Naive thymus-derived CD8-positive, alpha-beta T cell (primary cell): ENCODE measurements at regions not wholly inside any gene's neighbourhood (a gene's known extent, or its start where the extent isn't known, plus 50 kb on each side); places are given as distances from the start of the nearest gene placed in this dataset.
A peak's percentile ranks its signal among the peaks of the same experiment; 100 is the strongest.

Source experiments
- ATAC-seq, 2 donors: fragments of 150-1000 bp; cut with Tn5 transposase in 1 of 2; sonication (Bioruptor Pico), chemical (Tn5 transposase) in 1 of 2; 1 replicate in 1 of 2; 2 replicates in 1 of 2; pipeline ENCODE4 v1.10.0; 2021; ENCODE audit warnings: mild to moderate bottlenecking in 2 of 2, moderate library complexity in 2 of 2
- POLR2A ChIA-PET: fragments of 350-600 bp; sonication (Branson Sonifier 250); formaldehyde crosslinking; loops from one replicate; lab custom pipeline; 2021; ENCODE audit warnings: antibody characterized with exemption; lab: Charles Lee
- DNase-seq, 10 donors: peaks; one replicate each; pipeline versions ENCODE4 v3.0.0 to v3.0.0-alpha.2; 2020 to 2022
- H3K27ac Mint-ChIP-seq, 10 donors: one replicate each; pipeline ENCODE4 v1.8.0; 2020 to 2022; ENCODE audit warnings: mild to moderate bottlenecking in 10 of 10, mixed read lengths in 10 of 10, moderate library complexity in 4 of 10, inconsistent platforms in 1 of 10
- H3K27me3 Mint-ChIP-seq, 5 donors: one replicate each; pipeline ENCODE4 v1.8.0; 2021 to 2022; ENCODE audit warnings: mixed read lengths in 5 of 5
- H3K36me3 Mint-ChIP-seq, 3 donors: one replicate each; pipeline ENCODE4 v1.8.0; 2020 to 2022; ENCODE audit warnings: mixed read lengths in 3 of 3, mild to moderate bottlenecking in 2 of 3, inconsistent platforms in 1 of 3
- H3K4me1 Mint-ChIP-seq, 4 donors: one replicate each; pipeline ENCODE4 v1.8.0; 2021 to 2022; ENCODE audit warnings: mixed read lengths in 4 of 4
- H3K4me3 Mint-ChIP-seq, 10 donors: one replicate each; pipeline ENCODE4 v1.8.0; 2020 to 2022; ENCODE audit warnings: mild to moderate bottlenecking in 10 of 10, mixed read lengths in 10 of 10, moderate library complexity in 6 of 10, inconsistent platforms in 1 of 10
- H3K9me3 Mint-ChIP-seq, 9 donors: one replicate each; pipeline ENCODE4 v1.8.0; 2020 to 2022; ENCODE audit warnings: mixed read lengths in 9 of 9, mild to moderate bottlenecking in 3 of 9, inconsistent platforms in 1 of 9, moderate library complexity in 1 of 9

DNA sequence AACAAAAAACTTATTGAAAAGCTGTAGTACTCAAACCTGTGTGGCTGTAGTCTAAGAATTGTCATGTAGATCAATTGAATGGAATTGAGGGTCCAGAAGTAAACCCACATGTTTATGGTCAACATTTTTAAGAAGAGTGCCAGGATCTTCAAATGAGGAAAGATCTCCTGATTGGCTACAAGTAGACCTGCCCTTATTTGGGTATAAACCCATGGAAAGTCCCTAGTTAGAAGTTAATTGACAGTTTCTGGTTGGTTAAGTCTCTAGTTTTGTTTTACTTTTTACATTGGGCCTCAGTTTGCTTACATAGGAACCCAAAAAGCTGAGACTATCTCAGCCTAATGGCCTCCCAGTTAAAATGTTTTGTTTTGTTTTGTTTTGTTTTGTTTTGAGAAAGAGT lies 91.9 kb upstream of the RESF1 start:
- ATAC-seq, result no peak
- DNase-seq, result no peak
- Mint-ChIP-seq H3K27ac (peak overlapping the region in 2 of 10 donors; percentile 4 to 56), H3K36me3 (peaks cover 0 to 1% (median 1%) of the 10 kb centered on the region in 3 donors), H3K27me3 (no peaks in the 10 kb centered on the region), H3K4me1 (peaks cover 2 to 29% (median 14%) of the 10 kb centered on the region in 4 donors), H3K9me3 (peaks cover 0 to 6% (median 3%) of the 10 kb centered on the region in 9 donors), H3K4me3 (no peak overlapping the region)
- POLR2A ChIA-PET, result interaction anchor here (0.5 to 0.7 kb wide), 2 partner anchors 28 to 75 kb away, joined by 3 to 4 read pairs; no protein-coding TSS in a partner anchor

DNA sequence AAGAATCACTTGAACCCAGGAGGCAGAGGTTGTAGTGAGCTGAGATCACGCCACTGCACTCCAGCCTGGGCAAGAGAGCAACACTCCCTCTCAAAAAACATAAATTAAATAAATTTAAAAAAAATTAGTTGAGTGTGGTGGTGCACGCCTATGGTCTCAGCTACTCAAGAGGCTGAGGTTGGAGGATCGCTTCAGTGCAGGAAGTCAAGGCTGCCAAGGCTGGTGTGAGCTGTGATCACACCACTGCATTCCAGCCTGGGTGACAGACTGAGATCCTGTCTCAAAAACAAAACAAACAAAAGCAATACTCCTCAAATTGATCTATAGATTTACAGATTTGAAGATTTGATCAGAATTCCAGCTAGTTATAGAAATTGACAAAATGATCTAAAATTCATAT lies 92.7 kb upstream of the RESF1 start:
- Mint-ChIP-seq H3K4me1 (peaks cover 0 to 31% (median 14%) of the 10 kb centered on the region in 4 donors), H3K9me3 (peaks cover 0 to 4% (median 0%) of the 10 kb centered on the region in 9 donors), H3K27ac (peak overlapping the region in 2 of 10 donors; percentile 33 to 56), H3K4me3 (no peak overlapping the region), H3K36me3 (peaks cover 0 to 1% (median 0%) of the 10 kb centered on the region in 3 donors), H3K27me3 (no peaks in the 10 kb centered on the region)
- POLR2A ChIA-PET, result interaction anchor here (0.5 kb wide), 1 partner anchor 76 kb away, joined by 3 read pairs; no protein-coding TSS in a partner anchor
- ATAC-seq (no peak), DNase-seq (no peak)

DNA sequence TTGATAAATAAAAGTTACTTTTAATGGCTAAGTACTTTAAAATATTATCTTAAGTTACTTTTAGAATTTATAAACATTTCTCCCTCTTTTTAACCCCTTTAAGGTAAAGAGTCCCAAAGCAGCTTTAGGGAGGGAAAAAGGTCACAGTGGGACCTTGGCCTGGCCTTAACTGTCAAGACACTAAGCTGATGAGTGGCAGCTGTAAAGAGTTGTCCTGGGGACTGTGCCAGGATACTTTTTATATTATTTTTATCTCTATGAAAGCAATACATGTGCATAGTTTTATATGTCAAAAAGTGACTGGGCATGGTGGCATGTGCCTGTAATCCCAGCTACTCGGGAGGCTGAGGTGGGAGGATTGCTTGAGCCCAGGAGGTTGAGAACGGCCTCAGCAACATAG lies 94.2 kb upstream of the RESF1 start:
- POLR2A ChIA-PET, result interaction anchor here (0.7 to 1.0 kb wide), 3 partner anchors 25 to 52 kb away, joined by 3 to 6 read pairs (median 4); no protein-coding TSS in a partner anchor
- Mint-ChIP-seq H3K27me3 (no peaks in the 10 kb centered on the region), H3K9me3 (peaks cover 0 to 2% (median 0%) of the 10 kb centered on the region in 9 donors)

DNA sequence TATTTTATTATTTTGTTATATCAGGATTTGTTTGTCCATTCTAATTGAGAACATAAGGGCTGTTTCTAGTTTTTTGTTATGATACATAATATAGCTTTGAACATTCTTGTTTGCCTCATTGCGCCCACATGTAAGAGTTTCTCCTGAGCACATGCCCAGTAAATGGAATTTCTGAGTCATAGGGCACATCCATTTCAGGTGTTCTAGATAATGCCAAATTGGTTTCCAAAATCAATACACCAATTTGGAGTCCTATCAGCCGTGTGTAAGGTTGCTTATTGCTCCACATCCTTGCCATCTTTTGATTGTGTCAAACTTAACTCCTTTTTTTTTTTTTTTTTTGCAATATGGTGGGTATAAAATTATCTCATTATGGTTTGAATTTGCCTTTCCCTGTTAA lies 97.9 kb upstream of the RESF1 start:
- Mint-ChIP-seq H3K9me3 (peaks cover 0 to 2% (median 0%) of the 10 kb centered on the region in 9 donors), H3K4me1 (peaks cover 0 to 30% (median 7%) of the 10 kb centered on the region in 4 donors), H3K4me3 (no peak overlapping the region), H3K36me3 (peaks cover 0 to 1% (median 0%) of the 10 kb centered on the region in 3 donors), H3K27ac (no peak overlapping the region), H3K27me3 (no peaks in the 10 kb centered on the region)
- POLR2A ChIA-PET, result interaction anchor here (0.7 kb wide), 1 partner anchor 202 kb away, joined by 5 read pairs; no protein-coding TSS in a partner anchor
- no peak for DNase-seq
- no peak for ATAC-seq

More for the DNA sequence above, 94.2 kb upstream of the RESF1 start:
- Mint-ChIP-seq H3K4me3 (no peak overlapping the region), H3K36me3 (peaks cover 0 to 1% (median 0%) of the 10 kb centered on the region in 3 donors), H3K4me1 (peaks cover 0 to 40% (median 14%) of the 10 kb centered on the region in 4 donors), H3K27ac (no peak overlapping the region)
- DNase-seq (no peak), ATAC-seq (no peak)

DNA sequence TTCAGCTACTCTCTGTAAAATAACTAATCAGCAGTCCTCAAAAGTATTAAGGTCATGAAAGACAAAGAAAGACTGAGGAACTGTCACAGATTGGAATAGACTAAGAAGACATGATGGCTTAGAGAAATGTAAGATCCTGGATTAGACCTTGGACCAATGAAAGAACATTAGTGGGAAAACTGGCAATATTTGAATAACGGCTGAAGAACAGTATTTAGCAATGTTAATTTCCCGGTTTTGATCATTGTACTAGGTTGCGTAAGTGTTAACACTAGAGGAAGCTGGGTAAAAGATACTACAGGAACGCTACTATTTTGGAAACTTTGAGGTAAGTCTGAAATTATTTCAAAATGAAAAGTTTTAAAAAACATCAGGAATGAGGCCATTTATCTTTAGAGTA lies 98.8 kb upstream of the RESF1 start:
- Mint-ChIP-seq H3K4me1 (peaks cover 0 to 28% (median 6%) of the 10 kb centered on the region in 4 donors), H3K9me3 (peaks cover 0 to 2% (median 0%) of the 10 kb centered on the region in 9 donors), H3K27ac (peak overlapping the region in 2 of 10 donors; percentile 12 to 60), H3K4me3 (no peak overlapping the region), H3K27me3 (no peaks in the 10 kb centered on the region), H3K36me3 (peaks cover 0 to 1% (median 0%) of the 10 kb centered on the region in 3 donors)
- no peak for DNase-seq
- POLR2A ChIA-PET, result no interaction called here
- ATAC-seq, result no peak

DNA sequence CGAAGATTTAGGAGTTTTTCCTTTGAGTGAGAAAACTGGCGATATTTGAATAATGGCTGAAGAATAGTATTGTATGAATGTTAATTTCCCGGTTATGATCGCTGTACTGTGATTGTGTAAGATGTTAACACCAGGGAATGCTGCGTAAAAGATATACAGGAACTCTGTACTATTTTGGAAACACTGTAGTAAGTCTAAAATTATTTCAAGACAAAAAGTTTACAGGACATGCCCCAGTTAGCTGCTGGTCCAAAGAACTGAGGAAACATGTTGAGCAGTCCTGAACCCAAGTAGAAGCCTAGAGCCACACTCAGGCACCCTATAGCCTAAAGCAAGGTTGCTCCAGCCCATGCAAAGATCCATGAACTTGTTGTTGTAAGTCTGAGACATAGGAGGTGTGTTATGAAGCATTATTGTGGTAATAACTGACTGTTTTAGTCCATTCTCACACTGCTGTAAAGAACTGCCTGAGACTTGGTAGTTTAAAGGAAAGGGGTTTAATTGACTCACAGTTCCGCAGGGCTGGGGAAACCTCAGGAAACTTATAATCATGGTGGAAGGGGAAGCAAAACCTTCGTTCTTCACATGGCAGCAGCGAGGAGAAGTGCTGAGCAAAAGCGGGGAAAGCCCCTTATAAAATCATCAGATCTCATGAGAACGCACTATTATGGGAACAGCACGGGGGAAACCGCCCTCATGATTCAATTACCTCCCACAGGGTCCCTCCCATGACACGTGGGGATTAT lies 99.8 kb upstream of the RESF1 start:
- no peak for ATAC-seq
- H3K4me1 Mint-ChIP-seq, result peaks cover 0 to 31% (median 7%) of the 10 kb centered on the region in 4 donors
- POLR2A ChIA-PET, result no interaction called here
- peaks cover 0 to 1% (median 0%) of the 10 kb centered on the region in 3 donors for H3K36me3 Mint-ChIP-seq
- DNase-seq, result peak in 1 of 10 donors; percentile 21
- no peaks in the 10 kb centered on the region for H3K27me3 Mint-ChIP-seq
- peak overlapping the region in 3 of 10 donors; percentile 25 to 60 (median 41) for H3K27ac Mint-ChIP-seq
- no peak overlapping the region for H3K4me3 Mint-ChIP-seq
- H3K9me3 Mint-ChIP-seq, result peaks cover 0 to 5% (median 0%) of the 10 kb centered on the region in 9 donors

DNA sequence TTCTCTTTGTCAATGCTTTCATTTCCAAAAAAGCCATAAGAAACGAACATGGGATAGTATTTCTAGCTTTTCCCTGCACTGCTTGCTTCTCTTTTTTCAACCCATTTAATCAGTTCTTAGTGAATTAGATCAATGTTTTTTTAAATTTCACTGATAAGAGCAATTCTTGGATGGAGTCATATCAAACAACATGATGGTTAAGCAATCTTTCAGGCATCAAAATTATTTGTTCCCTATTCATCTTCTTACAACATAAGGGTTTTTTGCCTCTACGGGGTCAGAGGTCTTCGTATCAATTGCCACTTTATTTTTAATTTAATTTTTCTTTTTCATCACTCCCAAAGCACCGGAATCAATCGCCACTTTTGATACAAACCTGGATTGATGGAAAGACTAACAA lies 103.8 kb upstream of the RESF1 start:
- H3K27ac Mint-ChIP-seq, result peak overlapping the region in 2 of 10 donors; percentile 9 to 38
- DNase-seq, result no peak
- H3K36me3 Mint-ChIP-seq, result peaks cover 0 to 10% (median 4%) of the 10 kb centered on the region in 3 donors
- ATAC-seq, result no peak
- POLR2A ChIA-PET, result interaction anchor here (0.6 kb wide), 1 partner anchor 8 kb away, joined by 5 read pairs; no protein-coding TSS in a partner anchor
- peaks cover 3 to 29% (median 15%) of the 10 kb centered on the region in 9 donors for H3K9me3 Mint-ChIP-seq
- H3K27me3 Mint-ChIP-seq, result no peaks in the 10 kb centered on the region
- no peak overlapping the region for H3K4me3 Mint-ChIP-seq
- peaks cover 6 to 25% (median 9%) of the 10 kb centered on the region in 4 donors for H3K4me1 Mint-ChIP-seq

DNA sequence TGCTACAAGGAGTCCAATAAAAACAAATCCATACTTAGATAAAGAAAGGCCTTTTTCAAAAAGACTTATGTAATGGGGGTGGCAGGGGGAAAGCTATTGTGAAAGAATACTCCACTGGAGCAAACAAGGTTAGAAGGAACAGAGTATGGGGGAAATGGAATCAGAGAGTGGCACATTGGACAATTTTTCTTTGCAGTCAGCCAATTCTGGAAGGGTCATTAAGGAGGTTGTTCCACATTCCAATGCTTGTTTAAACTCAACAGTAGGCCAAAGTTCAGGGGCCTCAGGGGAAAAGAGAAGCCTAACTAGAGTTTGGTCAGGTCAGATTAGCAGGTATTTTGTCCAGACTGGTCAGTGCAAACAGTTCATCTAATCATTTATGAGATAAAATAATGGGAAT lies 105.2 kb upstream of the RESF1 start:
- DNase-seq (no peak), ATAC-seq (no peak)
- H3K27me3 Mint-ChIP-seq, result no peaks in the 10 kb centered on the region
- H3K4me1 Mint-ChIP-seq, result peaks cover 4 to 11% (median 8%) of the 10 kb centered on the region in 4 donors
- POLR2A ChIA-PET, result interaction anchor here (1.1 kb wide), 1 partner anchor 11 kb away, joined by 3 read pairs; no protein-coding TSS in a partner anchor
- peaks cover 0 to 10% (median 4%) of the 10 kb centered on the region in 3 donors for H3K36me3 Mint-ChIP-seq
- peak overlapping the region in 1 of 10 donors; percentile 26 for H3K27ac Mint-ChIP-seq
- H3K9me3 Mint-ChIP-seq, result peaks cover 3 to 31% (median 20%) of the 10 kb centered on the region in 9 donors
- H3K4me3 Mint-ChIP-seq, result no peak overlapping the region

DNA sequence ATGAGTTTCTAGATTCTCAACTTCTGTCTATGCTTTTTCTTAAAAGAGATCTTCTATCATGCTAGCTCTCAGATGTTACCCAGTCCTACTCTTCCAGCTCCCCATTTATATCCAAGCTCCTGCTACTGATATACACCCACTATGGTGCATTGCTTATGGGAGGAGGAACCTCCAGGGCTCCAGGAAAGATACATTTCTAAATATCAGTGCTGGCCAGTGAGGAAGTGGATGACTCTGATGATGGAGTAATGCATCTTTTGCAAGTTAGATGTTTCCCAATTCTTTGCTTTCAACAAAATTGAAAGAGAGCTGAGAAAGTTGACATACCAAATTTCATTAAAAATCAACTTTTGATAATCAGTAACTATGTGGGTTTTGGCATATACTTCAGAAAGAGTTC lies 105.7 kb upstream of the RESF1 start:
- no peak overlapping the region for H3K27ac Mint-ChIP-seq
- POLR2A ChIA-PET, result interaction anchor here (1.1 kb wide), 1 partner anchor 11 kb away, joined by 3 read pairs; no protein-coding TSS in a partner anchor
- H3K27me3 Mint-ChIP-seq, result no peaks in the 10 kb centered on the region
- peaks cover 4 to 11% (median 8%) of the 10 kb centered on the region in 4 donors for H3K4me1 Mint-ChIP-seq
- no peak overlapping the region for H3K4me3 Mint-ChIP-seq
- H3K9me3 Mint-ChIP-seq, result peaks cover 3 to 34% (median 22%) of the 10 kb centered on the region in 9 donors
- ATAC-seq, result no peak
- no peak for DNase-seq
- peaks cover 0 to 10% (median 4%) of the 10 kb centered on the region in 3 donors for H3K36me3 Mint-ChIP-seq

DNA sequence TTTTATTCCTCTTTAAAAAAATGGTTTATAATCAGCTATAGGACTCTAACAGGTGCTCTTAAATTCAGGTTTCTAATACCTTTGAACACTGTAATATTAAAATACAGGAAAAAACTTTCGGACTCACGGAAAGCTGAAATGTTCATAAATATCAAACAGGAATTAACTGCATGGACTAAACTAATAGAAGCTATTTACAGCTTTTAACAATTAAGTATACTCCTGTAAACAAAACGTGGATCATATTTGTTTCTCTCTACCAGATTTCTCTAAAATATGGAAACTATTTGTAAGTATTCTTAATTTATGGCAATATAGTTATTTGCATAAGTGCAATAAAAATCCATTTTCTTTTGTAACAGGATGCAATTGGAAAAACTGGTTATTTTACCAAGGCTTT lies 108.9 kb upstream of the RESF1 start:
- no peak overlapping the region for H3K27ac Mint-ChIP-seq
- ATAC-seq (no peak), DNase-seq (peak in 2 of 10 donors; percentile 10 to 16)
- peaks cover 0 to 19% (median 16%) of the 10 kb centered on the region in 3 donors for H3K36me3 Mint-ChIP-seq
- no peak overlapping the region for H3K4me3 Mint-ChIP-seq
- peaks cover 6 to 47% (median 22%) of the 10 kb centered on the region in 9 donors for H3K9me3 Mint-ChIP-seq
- no peaks in the 10 kb centered on the region for H3K27me3 Mint-ChIP-seq
- POLR2A ChIA-PET, result interaction anchor here (0.5 to 0.6 kb wide), 3 partner anchors 10 to 114 kb away, joined by 3 to 4 read pairs (median 3); no protein-coding TSS in a partner anchor
- H3K4me1 Mint-ChIP-seq, result peaks cover 0 to 18% (median 5%) of the 10 kb centered on the region in 4 donors

DNA sequence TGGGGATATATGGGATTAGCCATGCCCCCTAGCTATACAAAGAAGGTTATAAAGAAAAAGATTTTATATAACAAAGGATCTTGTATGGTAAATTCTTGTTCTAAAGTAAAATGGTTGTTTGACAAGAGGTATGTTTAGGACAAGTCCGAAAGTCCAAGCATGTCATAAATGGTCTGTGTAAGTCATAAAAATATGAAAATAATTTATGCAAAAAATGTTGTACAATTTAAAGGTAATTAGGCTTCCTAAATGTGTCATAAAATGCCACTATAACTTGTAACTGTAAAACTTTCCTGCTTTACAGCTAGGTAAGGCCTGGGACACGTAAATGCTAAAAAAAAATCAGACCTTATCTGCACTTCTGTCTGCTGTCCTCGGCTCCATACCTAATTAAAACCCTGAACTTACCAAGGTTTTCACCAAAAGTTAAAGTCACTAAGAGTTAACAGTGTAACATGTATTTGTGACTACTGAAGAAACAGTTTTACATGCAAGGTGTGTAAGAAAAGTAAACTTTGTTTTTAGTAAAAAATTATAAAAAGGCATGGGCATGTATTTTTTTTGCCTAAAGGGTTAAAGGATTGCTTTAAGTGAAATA lies 110.0 kb upstream of the RESF1 start:
- Mint-ChIP-seq H3K4me3 (no peak overlapping the region), H3K4me1 (peaks cover 1 to 18% (median 7%) of the 10 kb centered on the region in 4 donors), H3K9me3 (peaks cover 6 to 43% (median 22%) of the 10 kb centered on the region in 9 donors), H3K27me3 (no peaks in the 10 kb centered on the region), H3K27ac (no peak overlapping the region), H3K36me3 (peaks cover 0 to 19% (median 16%) of the 10 kb centered on the region in 3 donors)
- ATAC-seq, result no peak
- DNase-seq, result peak in 1 of 10 donors; percentile 11
- POLR2A ChIA-PET, result no interaction called here

DNA sequence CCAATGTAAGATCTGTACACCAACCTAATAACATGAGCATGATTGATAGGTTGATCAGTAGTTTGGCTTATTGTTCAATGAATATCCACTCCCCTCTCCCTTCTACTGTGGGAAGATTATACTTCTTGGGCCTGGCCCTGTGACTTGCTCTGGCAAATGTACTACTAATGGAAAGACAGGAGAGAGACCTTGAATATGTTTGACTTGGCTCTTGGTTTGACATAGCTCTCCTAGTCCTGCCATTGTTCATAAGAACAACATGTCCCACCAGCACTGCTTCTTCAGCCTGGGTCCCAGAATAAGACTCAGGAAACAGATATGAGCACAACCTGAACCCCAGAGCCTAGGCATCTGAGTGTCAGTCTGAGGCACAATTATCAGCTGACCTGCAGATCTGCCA lies 112.8 kb upstream of the RESF1 start:
- no peak for ATAC-seq
- POLR2A ChIA-PET, result interaction anchor here (0.5 to 1.0 kb wide), 2 partner anchors 38 to 42 kb away, joined by 3 to 4 read pairs; no protein-coding TSS in a partner anchor
- H3K27ac Mint-ChIP-seq, result peak overlapping the region in 1 of 10 donors; percentile 58
- peaks cover 0 to 16% (median 14%) of the 10 kb centered on the region in 3 donors for H3K36me3 Mint-ChIP-seq
- no peaks in the 10 kb centered on the region for H3K27me3 Mint-ChIP-seq
- H3K4me3 Mint-ChIP-seq, result no peak overlapping the region
- peaks cover 0 to 32% (median 16%) of the 10 kb centered on the region in 9 donors for H3K9me3 Mint-ChIP-seq
- H3K4me1 Mint-ChIP-seq, result peaks cover 4 to 18% (median 13%) of the 10 kb centered on the region in 4 donors
- no peak for DNase-seq
